Trophoblast cell (in vitro differentiated cells and primary cell): ENCODE measurements at regions not wholly inside any gene's neighbourhood (a gene's known extent, or its start where the extent isn't known, plus 50 kb on each side); places are given as distances from the start of the nearest gene placed in this dataset.
"Not testable (repeated sequence)": the region's sequence is repeated elsewhere in the genome, so short reads cannot be mapped to it uniquely, and the experiment has no call there.

Experiments used
- DNase-seq, 2 donors: peaks; one replicate each; pipeline ENCODE4 v3.0.0-alpha.2; 2016
- H2AFZ ChIP-seq: 2 replicates; pipeline ENCODE4 v1.6.1; 2013; ENCODE audit warnings: low read length, moderate library complexity, mild to moderate bottlenecking; ENCODE audit not compliant: insufficient read depth, poor library complexity
- H2AK5ac ChIP-seq: 2 replicates; pipeline ENCODE4 v1.6.1; 2013; ENCODE audit warnings: mild to moderate bottlenecking, low read length
- H2BK120ac ChIP-seq: 2 replicates; pipeline ENCODE4 v1.6.1; 2013; ENCODE audit warnings: low read length, mild to moderate bottlenecking, moderate library complexity; ENCODE audit not compliant: insufficient read depth, poor library complexity
- H2BK12ac ChIP-seq: 2 replicates; pipeline ENCODE4 v1.6.1; 2013; ENCODE audit warnings: mild to moderate bottlenecking, low read length, moderate library complexity
- H2BK5ac ChIP-seq: 2 replicates; pipeline ENCODE4 v1.6.1; 2013; ENCODE audit warnings: low read length, low read depth, moderate library complexity, mild to moderate bottlenecking; ENCODE audit not compliant: poor library complexity
- H3K14ac ChIP-seq: 2 replicates; pipeline ENCODE4 v1.6.1; 2013; ENCODE audit warnings: mild to moderate bottlenecking, low read length
- H3K18ac ChIP-seq: 2 replicates; pipeline ENCODE4 v1.6.1; 2013; ENCODE audit warnings: mild to moderate bottlenecking, low read length
- H3K23ac ChIP-seq: 2 replicates; pipeline ENCODE4 v1.6.1; 2013; ENCODE audit warnings: low read length
- H3K27ac ChIP-seq: 2 replicates; pipeline ENCODE4 v1.5.1; 2013; ENCODE audit warnings: low read depth, mild to moderate bottlenecking, inconsistent platforms, low read length, moderate library complexity
- H3K27me3 ChIP-seq: 2 replicates; pipeline ENCODE4 v1.6.1; 2013; ENCODE audit warnings: inconsistent platforms, mild to moderate bottlenecking, low read length, moderate library complexity; ENCODE audit not compliant: insufficient read depth
- H3K36me3 ChIP-seq, 2 experiments: 1 replicate in 1 of 2; 2 replicates in 1 of 2; pipeline ENCODE4 v1.6.1; 2013; ENCODE audit warnings: low read length in 2 of 2, mild to moderate bottlenecking in 2 of 2, moderate library complexity in 1 of 2; ENCODE audit not compliant: insufficient read depth in 2 of 2, control insufficient read depth in 1 of 2
- H3K4ac ChIP-seq: 2 replicates; pipeline ENCODE4 v1.6.1; 2013; ENCODE audit warnings: low read depth, mild to moderate bottlenecking, low read length, moderate library complexity
- H3K4me1 ChIP-seq, 2 experiments: 1 replicate in 1 of 2; 2 replicates in 1 of 2; pipeline ENCODE4 v1.6.1; 2013; ENCODE audit warnings: low read length in 2 of 2, mild to moderate bottlenecking in 2 of 2, moderate library complexity in 1 of 2; ENCODE audit not compliant: insufficient read depth in 2 of 2, control insufficient read depth in 1 of 2
- H3K4me2 ChIP-seq: 2 replicates; pipeline ENCODE4 v1.6.1; 2013; ENCODE audit warnings: inconsistent platforms, mild to moderate bottlenecking, low read length, moderate library complexity
- H3K4me3 ChIP-seq: 2 replicates; pipeline ENCODE4 v1.5.1; 2013; ENCODE audit warnings: mild to moderate bottlenecking, low read depth, low read length, inconsistent platforms
- H3K79me1 ChIP-seq: one replicate; pipeline ENCODE4 v1.6.1; 2013; ENCODE audit warnings: low read length
- H3K79me2 ChIP-seq: 2 replicates; pipeline ENCODE4 v1.6.1; 2013; ENCODE audit warnings: low read length, mild to moderate bottlenecking; ENCODE audit not compliant: control insufficient read depth, insufficient read depth, poor library complexity
- H3K9ac ChIP-seq: 2 replicates; pipeline ENCODE4 v1.6.1; 2013; ENCODE audit warnings: mild to moderate bottlenecking, low read length
- H3K9me3 ChIP-seq: 2 replicates; pipeline ENCODE4 v1.6.1; 2013; ENCODE audit warnings: low read depth, mild to moderate bottlenecking, control low read depth, inconsistent platforms, low read length; ENCODE audit not compliant: insufficient read depth
- H4K12ac ChIP-seq: 2 replicates; pipeline ENCODE4 v1.6.1; 2013; ENCODE audit warnings: low read depth, mild to moderate bottlenecking, low read length, moderate library complexity
- H4K8ac ChIP-seq: 2 replicates; pipeline ENCODE4 v1.6.1; 2013; ENCODE audit warnings: low read depth, mild to moderate bottlenecking, low read length, moderate library complexity
- H4K91ac ChIP-seq: one replicate; pipeline ENCODE4 v1.6.1; 2013; ENCODE audit warnings: low read depth, mild to moderate bottlenecking, low read length, moderate library complexity
- WGBS: extraction: QIAGEN DNeasy Blood & Tissue Kit; methylation state at CpG from one replicate; pipeline ENCODE4 v1.1.7; 2013; ENCODE audit warnings: missing lambda C conversion rate; ENCODE audit not compliant: insufficient read length, insufficient coverage; ENCODE audit errors: extremely low coverage; 5-methylcytosine and 5-hydroxymethylcytosine counted together

DNA sequence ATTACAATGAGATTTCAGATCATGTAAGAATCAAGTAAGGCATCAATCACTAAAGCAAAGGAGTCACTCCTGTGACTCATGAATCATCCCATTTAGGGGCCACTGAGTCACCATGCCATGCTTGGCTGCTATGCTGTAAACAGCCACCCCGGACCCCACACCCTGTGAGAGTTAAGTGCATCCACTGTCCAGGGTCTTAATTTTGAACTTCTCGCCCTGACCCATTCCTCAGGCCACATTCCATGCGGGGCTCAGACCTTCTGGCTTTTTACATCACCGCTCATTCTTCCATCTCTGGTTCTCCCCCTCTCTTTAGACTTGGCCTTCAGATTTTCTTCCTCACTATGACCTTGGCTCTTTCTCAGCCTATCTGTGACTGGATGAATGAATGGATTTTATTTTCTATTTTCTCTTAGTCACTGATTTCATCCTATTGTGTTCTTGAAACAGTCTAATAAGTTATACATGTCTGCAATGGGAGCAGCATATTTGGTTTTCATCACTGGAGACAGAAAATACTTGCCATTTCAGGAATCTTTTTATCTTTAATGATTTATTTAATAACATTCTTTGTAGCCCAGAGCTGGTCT is 239.6 kb downstream of the SKIDA1 start:
- H4K91ac ChIP-seq = peak overlapping the region; percentile 51
- no CpG with 5 or more reads among the region's 4 CpGs for WGBS
- no peak overlapping the region for H2AFZ ChIP-seq

DNA sequence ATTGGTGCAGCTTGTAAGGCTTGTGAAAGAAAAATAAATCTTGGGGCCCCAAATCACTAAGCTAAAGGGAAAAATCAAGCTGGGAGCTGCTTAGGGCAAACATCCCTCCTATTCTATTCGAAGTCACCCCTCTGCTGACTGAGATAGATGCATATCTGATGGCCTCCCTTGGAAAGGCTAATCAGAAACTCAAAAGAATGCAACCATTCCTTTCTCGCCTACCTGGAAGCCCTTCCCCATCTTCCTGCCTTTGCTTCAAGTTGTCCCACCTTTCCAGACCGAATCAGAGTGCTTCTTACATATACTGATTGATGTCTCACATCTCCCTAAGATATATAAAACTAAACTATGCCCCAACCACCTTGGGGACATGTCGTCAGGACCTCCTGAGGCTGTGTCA is 240.3 kb downstream of the SKIDA1 start:
- no peaks in the 10 kb centered on the region for H3K36me3 ChIP-seq
- no peak overlapping the region for H4K12ac ChIP-seq
- H4K8ac ChIP-seq = no peak overlapping the region
- H3K4ac ChIP-seq = no peak overlapping the region
- H2AK5ac ChIP-seq = no peak overlapping the region
- H3K18ac ChIP-seq = no peak overlapping the region
- no peak overlapping the region for H4K91ac ChIP-seq
- no peak for DNase-seq
- no CpG with 5 or more reads among the region's 4 CpGs for WGBS
- no peak overlapping the region for H2BK5ac ChIP-seq
- no peak overlapping the region for H3K14ac ChIP-seq
- no peaks in the 10 kb centered on the region for H3K79me2 ChIP-seq
- peaks cover 15 to 29% of the 10 kb centered on the region in 2 experiments for H3K4me1 ChIP-seq
- H3K9ac ChIP-seq = no peak overlapping the region
- H3K27me3 ChIP-seq = no peaks in the 10 kb centered on the region
- H3K9me3 ChIP-seq = no peaks in the 10 kb centered on the region
- H3K79me1 ChIP-seq = peaks cover 22% of the 10 kb centered on the region
- H3K27ac ChIP-seq = no peak overlapping the region
- no peak overlapping the region for H3K4me3 ChIP-seq
- peak overlapping the region; percentile 15 for H2BK120ac ChIP-seq
- H2AFZ ChIP-seq = no peak overlapping the region
- H3K23ac ChIP-seq = no peak overlapping the region
- peak overlapping the region; percentile 12 for H2BK12ac ChIP-seq
- H3K4me2 ChIP-seq = no peak overlapping the region

More for the DNA sequence above, 239.6 kb downstream of the SKIDA1 start:
- Histone ChIP-seq H3K79me1 (peaks cover 19% of the 10 kb centered on the region), H2BK120ac (peak overlapping the region; percentile 63), H3K36me3 (no peaks in the 10 kb centered on the region), H3K9ac (no peak overlapping the region), H3K27me3 (no peaks in the 10 kb centered on the region), H3K23ac (no peak overlapping the region), H4K8ac (no peak overlapping the region), H3K4me3 (no peak overlapping the region), H3K18ac (no peak overlapping the region), H3K27ac (no peak overlapping the region), H3K14ac (no peak overlapping the region), H4K12ac (no peak overlapping the region), H3K4me2 (no peak overlapping the region), H3K4ac (no peak overlapping the region), H3K9me3 (no peaks in the 10 kb centered on the region), H2BK5ac (peak overlapping the region; percentile 12), H2BK12ac (peak overlapping the region; percentile 69), H2AK5ac (peak overlapping the region; percentile 87), H3K4me1 (peaks cover 11 to 27% of the 10 kb centered on the region in 2 experiments), H3K79me2 (no peaks in the 10 kb centered on the region)
- DNase-seq = no peak

DNA sequence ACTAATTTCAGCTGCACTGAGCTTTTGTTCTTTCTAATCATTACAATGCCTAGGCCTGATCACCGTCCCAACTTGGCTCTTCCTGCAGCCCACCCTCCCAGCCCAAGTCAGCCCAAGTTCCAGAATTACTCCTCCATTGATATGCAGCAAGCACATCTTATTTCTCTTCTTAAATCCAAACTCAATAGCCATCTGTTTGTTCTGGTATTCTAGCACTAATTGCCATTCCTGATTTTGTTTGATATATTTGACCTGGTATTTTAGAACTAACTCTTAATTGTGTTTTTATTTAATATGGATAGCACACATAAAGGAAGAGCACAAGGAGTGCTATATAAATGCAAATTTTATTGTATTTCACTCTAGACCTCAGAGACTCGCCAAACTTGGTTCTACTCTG is 241.2 kb downstream of the SKIDA1 start:
- H3K79me1 ChIP-seq = peaks cover 27% of the 10 kb centered on the region
- no peak overlapping the region for H3K27ac ChIP-seq
- no peaks in the 10 kb centered on the region for H3K79me2 ChIP-seq
- no peaks in the 10 kb centered on the region for H3K36me3 ChIP-seq
- H4K8ac ChIP-seq = no peak overlapping the region
- no peak overlapping the region for H3K18ac ChIP-seq
- H2AFZ ChIP-seq = no peak overlapping the region
- no CpG with 5 or more reads among the region's 2 CpGs for WGBS
- no peak overlapping the region for H4K91ac ChIP-seq
- H3K9ac ChIP-seq = no peak overlapping the region
- H4K12ac ChIP-seq = no peak overlapping the region
- no peaks in the 10 kb centered on the region for H3K9me3 ChIP-seq
- no peak for DNase-seq
- no peak overlapping the region for H3K4me3 ChIP-seq
- H3K14ac ChIP-seq = no peak overlapping the region
- no peaks in the 10 kb centered on the region for H3K27me3 ChIP-seq
- no peak overlapping the region for H2AK5ac ChIP-seq
- H2BK120ac ChIP-seq = no peak overlapping the region
- H3K4me1 ChIP-seq = peaks cover 18 to 32% of the 10 kb centered on the region in 2 experiments
- no peak overlapping the region for H2BK5ac ChIP-seq
- no peak overlapping the region for H3K4me2 ChIP-seq
- H3K23ac ChIP-seq = no peak overlapping the region
- H2BK12ac ChIP-seq = no peak overlapping the region
- no peak overlapping the region for H3K4ac ChIP-seq

DNA sequence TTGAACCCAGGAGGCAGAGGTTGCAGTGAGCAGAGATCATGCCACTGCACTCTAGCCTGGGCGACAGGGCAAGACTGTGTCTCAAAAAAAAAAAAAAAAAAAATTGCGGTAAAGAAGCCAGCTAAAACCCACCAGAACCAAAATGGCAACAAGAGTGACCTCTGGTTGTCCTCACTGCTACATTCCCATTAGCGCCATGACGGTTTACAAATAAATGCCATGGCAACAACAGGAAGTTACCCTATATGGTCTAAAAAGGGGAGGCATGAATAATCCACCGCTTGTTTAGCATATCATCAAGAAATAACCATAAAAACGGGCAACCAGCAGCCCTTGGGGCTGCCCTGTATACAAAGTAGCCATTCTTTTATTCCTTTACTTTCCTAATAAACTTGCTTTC is 242.4 kb downstream of the SKIDA1 start:
- H3K9ac ChIP-seq, H3K4ac ChIP-seq, H3K36me3 ChIP-seq, H3K4me2 ChIP-seq, H2BK120ac ChIP-seq, H4K12ac ChIP-seq, H4K8ac ChIP-seq, H3K79me2 ChIP-seq, H3K27me3 ChIP-seq, H2BK12ac ChIP-seq, H3K14ac ChIP-seq, DNase-seq, H2AFZ ChIP-seq, H4K91ac ChIP-seq, H3K23ac ChIP-seq, H3K27ac ChIP-seq, H3K4me3 ChIP-seq, H2AK5ac ChIP-seq, H3K9me3 ChIP-seq, H3K18ac ChIP-seq: not testable (repeated sequence)
- H2BK5ac ChIP-seq = peak overlapping the region; percentile 12
- H3K4me1 ChIP-seq = peaks cover 18 to 34% of the 10 kb centered on the region in 2 experiments
- WGBS = no CpG with 5 or more reads among the region's 6 CpGs
- peaks cover 37% of the 10 kb centered on the region for H3K79me1 ChIP-seq
